ENCODE measurements at regions not wholly inside any gene's neighbourhood (a gene's known extent, or its start where the extent isn't known, plus 50 kb on each side); places are given as distances from the start of the nearest gene placed in this dataset.
"Not testable (repeated sequence)": the region's sequence is repeated elsewhere in the genome, so short reads cannot be mapped to it uniquely, and the experiment has no call there.

- DNase-seq, result no peak
Observed at GRCh38 chr13:103615771-103616170, 549.6 kb upstream of the SLC10A2 start.

GRCh38 chr13:103614761-103615160 is 548.5 kb upstream of the SLC10A2 start:
- no peak for DNase-seq

GRCh38 chr13:103607995-103608394 is 541.8 kb upstream of the SLC10A2 start:
- DNase-seq, result no peak

- no peak for DNase-seq
Observed at GRCh38 chr13:103605546-103606326, 539.5 kb upstream of the SLC10A2 start.

GRCh38 chr13:103599870-103600269 is 533.7 kb upstream of the SLC10A2 start:
- DNase-seq, result not testable (repeated sequence)

- DNase-seq, result no peak
Observed at GRCh38 chr13:103598671-103599070, 532.5 kb upstream of the SLC10A2 start.

- no peak for DNase-seq
Observed at GRCh38 chr13:103573446-103573845, 507.2 kb upstream of the SLC10A2 start.

GRCh38 chr13:103568314-103568713 is 502.1 kb upstream of the SLC10A2 start:
- no peak for DNase-seq

- no peak for DNase-seq
Observed at GRCh38 chr13:103557878-103558277, 491.7 kb upstream of the SLC10A2 start.

GRCh38 chr13:103556681-103557080 is 490.5 kb upstream of the SLC10A2 start:
- no peak for DNase-seq

- DNase-seq, result no peak
Observed at GRCh38 chr13:103547914-103548313, 481.7 kb upstream of the SLC10A2 start.

- no peak for DNase-seq
Observed at GRCh38 chr13:103546271-103546670, 480.1 kb upstream of the SLC10A2 start.

- no peak for DNase-seq
Observed at GRCh38 chr13:103542648-103543047, 476.4 kb upstream of the SLC10A2 start.

- DNase-seq, result no peak
Observed at GRCh38 chr13:103540382-103540765, 474.2 kb upstream of the SLC10A2 start.

GRCh38 chr13:103539721-103540381 is 473.6 kb upstream of the SLC10A2 start:
- no peak for DNase-seq

- no peak for DNase-seq
Observed at GRCh38 chr13:103539265-103539664, 473.0 kb upstream of the SLC10A2 start.

GRCh38 chr13:103537616-103538015 is 471.4 kb upstream of the SLC10A2 start:
- DNase-seq, result no peak

- no peak for DNase-seq
Observed at GRCh38 chr13:103531278-103531677, 465.1 kb upstream of the SLC10A2 start.

GRCh38 chr13:103528437-103528836 is 462.2 kb upstream of the SLC10A2 start:
- DNase-seq, result no peak

- no peak for DNase-seq
Observed at GRCh38 chr13:103525530-103525929, 459.3 kb upstream of the SLC10A2 start.

- DNase-seq, result no peak
Observed at GRCh38 chr13:103523858-103524257, 457.6 kb upstream of the SLC10A2 start.

- no peak for DNase-seq
Observed at GRCh38 chr13:103521532-103521931, 455.3 kb upstream of the SLC10A2 start.

GRCh38 chr13:103517768-103518102 is 451.5 kb upstream of the SLC10A2 start:
- DNase-seq, result no peak

- DNase-seq, result no peak
Observed at GRCh38 chr13:103517066-103517767, 451.0 kb upstream of the SLC10A2 start.

Measured in CD4-positive, alpha-beta T cell treated with Interleukin-1 beta for 1 hour (primary cell).